Heart right ventricle (tissue), 16 donors: ENCODE measurements at regions not wholly inside any gene's neighbourhood (a gene's known extent, or its start where the extent isn't known, plus 50 kb on each side); places are given as distances from the start of the nearest gene placed in this dataset.

Source experiments
- ATAC-seq, 8 donors: fragments of 200-7000 bp; cut with Tn5 transposase; one replicate each; pipeline ENCODE4 v1.9.1; 2020; ENCODE audit warnings: mild to moderate bottlenecking in 8 of 8, moderate library complexity in 8 of 8, moderate number of reproducible peaks in 1 of 8
- DNase-seq, 2 donors: peaks; one replicate each; pipeline ENCODE4 v3.0.0-alpha.2; 2020
- H3K27ac ChIP-seq, 10 donors: fragments of 200-600 bp; sonication (generic) in 2 of 10; one replicate each; pipeline versions ENCODE4 v1.5.0 to v1.8.0; 2020 to 2022; ENCODE audit warnings: mild to moderate bottlenecking in 3 of 10
- H3K27me3 ChIP-seq, 7 donors: fragments of 200-600 bp; one replicate each; pipeline ENCODE4 v1.8.0; 2021 to 2022; ENCODE audit warnings: mild to moderate bottlenecking in 2 of 7
- H3K36me3 ChIP-seq, 9 donors: fragments of 200-600 bp; sonication (generic) in 1 of 9; one replicate each; pipeline versions ENCODE4 v1.5.0 to v1.8.0; 2020 to 2022; ENCODE audit warnings: mild to moderate bottlenecking in 2 of 9
- H3K4me1 ChIP-seq, 9 donors: fragments of 200-600 bp; sonication (generic) in 1 of 9; one replicate each; pipeline versions ENCODE4 v1.5.0 to v1.8.0; 2020 to 2022; ENCODE audit warnings: mild to moderate bottlenecking in 4 of 9
- H3K4me3 ChIP-seq, 10 donors: fragments of 200-600 bp; sonication (generic) in 2 of 10; one replicate each; pipeline versions ENCODE4 v1.5.0 to v1.8.0; 2020 to 2022; ENCODE audit warnings: mild to moderate bottlenecking in 7 of 10, moderate library complexity in 2 of 10
- H3K9me3 ChIP-seq, 11 donors: fragments of 200-600 bp in 10 of 11; sonication (generic) in 2 of 11; one replicate each; pipeline versions ENCODE4 v1.5.0 to v1.8.0; 2013 to 2022; ENCODE audit warnings: mild to moderate bottlenecking in 2 of 11, control low read depth in 1 of 11, moderate library complexity in 1 of 11
- CTCF ChIP-seq, 9 donors: fragments of 200-600 bp; sonication (generic) in 2 of 9; IDR thresholded peaks; one replicate each; pipeline versions ENCODE4 v1.5.0 to v1.8.0; 2021 to 2022; ENCODE audit warnings: antibody characterized with exemption in 9 of 9, mild to moderate bottlenecking in 5 of 9, moderate library complexity in 1 of 9
- WGBS, 2 donors: extraction: QIAGEN DNeasy Blood & Tissue Kit; methylation state at CpG; one replicate each; pipeline ENCODE4 v1.1.7; 2013; ENCODE audit warnings: inconsistent platforms in 1 of 2; 5-methylcytosine and 5-hydroxymethylcytosine counted together
- intact Hi-C, 10 donors: fragments of 100-400 bp; cut with DNase I; formaldehyde crosslinking; loops; one replicate each; pipeline versions ENCODE4 v1.11.1 to v1.14.2; 2022
- donor health status: Arrhythmogenic right ventricular cardiomyopathy.
- donor health status: ischemic (EF 13 %, LVEDD 7.1; RV severe dilation, severe dysfunction).
- donor health status: healthy with polysubstance abuse.
- donor health status: DM: no; HTN: yes; CAD: no.
- donor health status: DM: no; HTN: no; CAD: no.
- donor health status: ischemic (EF 25% LVEDD 6.9; RV normal size, moderate dysfunction).
- donor health status: ischemic (EF 25% LVEDD 5.7; RV mildly dilated, moderate dysfunction).
- donor health status: healthy.
- donor health status: DM: yes; HTN: yes; CAD: no.
- donor health status: Ischemic cardiomyopathy.
- donor health status: ischemic (EF 35%, LVEDD 5.7; RV mildly dilated, moderate dysfunction).
- donor health status: nonischemic (EF 11% LVEDD 7.7; RV severe dilation, severe dysfunction).
- donor health status: DM: yes; HTN: yes; CAD: no.
- donor health status: PGD.
- donor health status: ischemic (EF 29% LVEDD 5.4; RV normal size, mild dysfunction).
- donor health status: nonischemic (EF 23%, LVEDD 6.1; RV moderate dilation, normal function).

GRCh38 chr7:33701927-33702326, 203.4 kb upstream of the BMPER start:
- Histone ChIP-seq H3K9me3 (peaks cover 0 to 30% (median 7%) of the 10 kb centered on the region in 11 donors), H3K4me3 (no peak overlapping the region), H3K27me3 (no peaks in the 10 kb centered on the region), H3K4me1 (peaks cover 0 to 5% (median 4%) of the 10 kb centered on the region in 9 donors), H3K27ac (no peak overlapping the region), H3K36me3 (peaks cover 0 to 4% (median 0%) of the 10 kb centered on the region in 9 donors)
- DNase-seq (no peak), ATAC-seq (no peak)
- intact Hi-C loops = no loop called here
- TF ChIP-seq CTCF (IDR thresholded peaks at IDR 0.05) = no peak
- 81 to 85% methylated on average over 2 of the region's 2 CpGs for WGBS, 2 donors

- H3K9me3 ChIP-seq = peaks cover 0 to 30% (median 7%) of the 10 kb centered on the region in 11 donors
- intact Hi-C loops = no loop called here
- 94 to 97% methylated on average over 3 of the region's 3 CpGs for WGBS, 2 donors
- H3K4me1 ChIP-seq = peaks cover 0 to 12% (median 10%) of the 10 kb centered on the region in 9 donors
- no peak overlapping the region for H3K27ac ChIP-seq
- H3K27me3 ChIP-seq = no peaks in the 10 kb centered on the region
- TF ChIP-seq CTCF (IDR thresholded peaks at IDR 0.05) = no peak
- ATAC-seq (no peak), DNase-seq (no peak)
- no peak overlapping the region for H3K4me3 ChIP-seq
- peaks cover 0 to 4% (median 0%) of the 10 kb centered on the region in 9 donors for H3K36me3 ChIP-seq
Measured at GRCh38 chr7:33702514-33703054, 202.8 kb upstream of the BMPER start.

GRCh38 chr7:33705333-33705833, 200.0 kb upstream of the BMPER start:
- Histone ChIP-seq H3K27ac (no peak overlapping the region), H3K4me1 (peaks cover 0 to 14% (median 10%) of the 10 kb centered on the region in 9 donors), H3K9me3 (peaks cover 0 to 20% (median 7%) of the 10 kb centered on the region in 11 donors), H3K4me3 (no peak overlapping the region), H3K27me3 (no peaks in the 10 kb centered on the region), H3K36me3 (peaks cover 0 to 4% (median 0%) of the 10 kb centered on the region in 9 donors)
- intact Hi-C loops = no loop called here
- no peak for ATAC-seq
- no peak for DNase-seq
- 86 to 89% methylated on average over 5 of the region's 5 CpGs for WGBS, 2 donors
- TF ChIP-seq CTCF (IDR thresholded peaks at IDR 0.05) = no peak

GRCh38 chr7:33706186-33706585, 199.2 kb upstream of the BMPER start:
- no peak overlapping the region for H3K4me3 ChIP-seq
- no peak for TF ChIP-seq CTCF (IDR thresholded peaks at IDR 0.05)
- H3K27me3 ChIP-seq = no peaks in the 10 kb centered on the region
- ATAC-seq (no peak), DNase-seq (no peak)
- H3K9me3 ChIP-seq = peaks cover 0 to 12% (median 4%) of the 10 kb centered on the region in 11 donors
- 92 to 93% methylated on average over 2 of the region's 2 CpGs for WGBS, 2 donors
- H3K27ac ChIP-seq = no peak overlapping the region
- H3K4me1 ChIP-seq = peaks cover 0 to 14% (median 10%) of the 10 kb centered on the region in 9 donors
- intact Hi-C loops = no loop called here
- H3K36me3 ChIP-seq = peaks cover 0 to 2% (median 0%) of the 10 kb centered on the region in 9 donors
